ENCODE measurements at regions not wholly inside any gene's neighbourhood (a gene's known extent, or its start where the extent isn't known, plus 50 kb on each side); places are given as distances from the start of the nearest gene placed in this dataset.

GRCh38 chr1:30418061-30418938, 305.1 kb downstream of the MATN1 start:
- no peak for DNase-seq

- no peak for DNase-seq
Observed at GRCh38 chr1:30417701-30418046, 305.7 kb downstream of the MATN1 start.

- DNase-seq = no peak
Observed at GRCh38 chr1:30417001-30417700, 306.2 kb downstream of the MATN1 start.

GRCh38 chr1:30416221-30416820, 307.1 kb downstream of the MATN1 start:
- DNase-seq = no peak

GRCh38 chr1:30415171-30415940, 308.0 kb downstream of the MATN1 start:
- DNase-seq = no peak

GRCh38 chr1:30414851-30415165, 308.6 kb downstream of the MATN1 start:
- no peak for DNase-seq

- no peak for DNase-seq
Observed at GRCh38 chr1:30414086-30414850, 309.1 kb downstream of the MATN1 start.

- DNase-seq = no peak
Observed at GRCh38 chr1:30413606-30414005, 309.8 kb downstream of the MATN1 start.

- DNase-seq = no peak
Observed at GRCh38 chr1:30413111-30413440, 310.3 kb downstream of the MATN1 start.

- no peak for DNase-seq
Observed at GRCh38 chr1:30412241-30413110, 310.9 kb downstream of the MATN1 start.

- DNase-seq = no peak
Observed at GRCh38 chr1:30411206-30411605, 312.2 kb downstream of the MATN1 start.

- no peak for DNase-seq
Observed at GRCh38 chr1:30410153-30410851, 313.1 kb downstream of the MATN1 start.

GRCh38 chr1:30409476-30410152, 313.8 kb downstream of the MATN1 start:
- DNase-seq = no peak

GRCh38 chr1:30407865-30408580, 315.4 kb downstream of the MATN1 start:
- no peak for DNase-seq

- no peak for DNase-seq
Observed at GRCh38 chr1:30406996-30407864, 316.2 kb downstream of the MATN1 start.

GRCh38 chr1:30405631-30406212, 317.7 kb downstream of the MATN1 start:
- DNase-seq = no peak

GRCh38 chr1:30405081-30405480, 318.3 kb downstream of the MATN1 start:
- no peak for DNase-seq

- DNase-seq = no peak
Observed at GRCh38 chr1:30404341-30404740, 319.0 kb downstream of the MATN1 start.

Data from inflammatory macrophage (primary cell).